ENCODE measurements at regions not wholly inside any gene's neighbourhood (a gene's known extent, or its start where the extent isn't known, plus 50 kb on each side); places are given as distances from the start of the nearest gene placed in this dataset.

DNA sequence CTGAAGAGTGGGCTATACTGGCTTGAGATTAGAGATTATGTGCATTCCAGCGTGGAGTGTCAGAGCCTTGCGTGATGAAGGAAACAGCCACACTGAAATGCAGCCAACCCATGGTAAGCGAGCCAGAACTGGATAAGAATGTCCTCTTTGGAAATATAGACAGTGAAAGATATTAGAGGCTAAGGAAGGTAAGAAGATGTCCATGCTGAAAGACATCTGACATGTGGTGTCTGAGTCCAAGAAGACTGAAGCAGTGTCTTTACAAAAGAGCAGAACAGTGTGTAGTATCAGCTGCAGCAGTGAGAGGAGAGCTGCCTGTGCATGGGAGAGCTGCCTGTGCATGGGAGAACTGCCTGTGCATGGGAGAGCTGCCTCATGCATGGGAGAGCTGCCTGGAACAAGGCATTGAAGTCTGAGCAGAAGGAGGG, 672.2 kb downstream of the DIPK2A start:
- intact Hi-C loops (cut with DNase I): no loop called here
- Histone ChIP-seq H3K9me3 (no peaks in the 10 kb centered on the region), H3K4me1 (replicated peaks) (no peaks in the 10 kb centered on the region), H3K36me3 (no peaks in the 10 kb centered on the region), H3K27me3 (replicated peaks; ENCODE audit: insufficient read depth) (no peaks in the 10 kb centered on the region), H3K4me3 (no peak overlapping the region), H3K27ac (no peak overlapping the region)
- TF ChIP-seq, protein P1, sequence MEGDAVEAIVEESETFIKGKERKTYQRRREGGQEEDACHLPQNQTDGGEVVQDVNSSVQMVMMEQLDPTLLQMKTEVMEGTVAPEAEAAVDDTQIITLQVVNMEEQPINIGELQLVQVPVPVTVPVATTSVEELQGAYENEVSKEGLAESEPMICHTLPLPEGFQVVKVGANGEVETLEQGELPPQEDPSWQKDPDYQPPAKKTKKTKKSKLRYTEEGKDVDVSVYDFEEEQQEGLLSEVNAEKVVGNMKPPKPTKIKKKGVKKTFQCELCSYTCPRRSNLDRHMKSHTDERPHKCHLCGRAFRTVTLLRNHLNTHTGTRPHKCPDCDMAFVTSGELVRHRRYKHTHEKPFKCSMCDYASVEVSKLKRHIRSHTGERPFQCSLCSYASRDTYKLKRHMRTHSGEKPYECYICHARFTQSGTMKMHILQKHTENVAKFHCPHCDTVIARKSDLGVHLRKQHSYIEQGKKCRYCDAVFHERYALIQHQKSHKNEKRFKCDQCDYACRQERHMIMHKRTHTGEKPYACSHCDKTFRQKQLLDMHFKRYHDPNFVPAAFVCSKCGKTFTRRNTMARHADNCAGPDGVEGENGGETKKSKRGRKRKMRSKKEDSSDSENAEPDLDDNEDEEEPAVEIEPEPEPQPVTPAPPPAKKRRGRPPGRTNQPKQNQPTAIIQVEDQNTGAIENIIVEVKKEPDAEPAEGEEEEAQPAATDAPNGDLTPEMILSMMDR (IDR thresholded peaks at IDR 0.05): no peak
- no peak for TF ChIP-seq POLR2A (IDR thresholded peaks at IDR 0.05)
- no peak for TF ChIP-seq POLR2AphosphoS5 (IDR thresholded peaks at IDR 0.05)
- DNase-seq (ENCODE audit: low spot score): no peak
- 35% methylated on average over 3 of the region's 3 CpGs for WGBS

DNA sequence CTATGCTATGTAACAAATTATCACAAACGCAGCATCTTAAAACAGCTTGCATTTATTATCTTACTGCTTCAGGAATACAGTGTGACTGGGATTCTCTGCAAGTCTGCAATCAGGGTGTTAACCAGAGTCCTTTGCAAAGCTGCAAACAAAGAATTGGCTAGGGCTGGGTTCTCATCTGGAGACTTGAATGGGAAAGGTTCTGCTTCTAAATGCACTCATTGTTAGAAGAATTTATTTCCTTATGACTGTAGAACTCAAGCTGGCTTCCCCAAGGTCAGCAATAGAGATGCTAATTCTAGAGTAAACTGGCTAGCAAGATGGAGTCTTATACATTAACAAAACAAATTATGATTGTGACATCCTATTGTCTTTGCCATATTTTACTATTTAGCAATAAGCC, 673.7 kb downstream of the DIPK2A start:
- no peak for DNase-seq (ENCODE audit: low spot score)
- no peaks in the 10 kb centered on the region for H3K9me3 ChIP-seq
- H3K27me3 ChIP-seq (replicated peaks; ENCODE audit: insufficient read depth): no peaks in the 10 kb centered on the region
- H3K36me3 ChIP-seq: no peaks in the 10 kb centered on the region
- no peak overlapping the region for H3K4me3 ChIP-seq
- intact Hi-C loops (cut with DNase I): no loop called here
- TF ChIP-seq, protein P1 (IDR thresholded peaks at IDR 0.05): no peak
- TF ChIP-seq POLR2A (IDR thresholded peaks at IDR 0.05): no peak
- H3K4me1 ChIP-seq (replicated peaks): no peaks in the 10 kb centered on the region
- WGBS: 97% methylated on average over 1 of the region's 1 CpG
- no peak overlapping the region for H3K27ac ChIP-seq

DNA sequence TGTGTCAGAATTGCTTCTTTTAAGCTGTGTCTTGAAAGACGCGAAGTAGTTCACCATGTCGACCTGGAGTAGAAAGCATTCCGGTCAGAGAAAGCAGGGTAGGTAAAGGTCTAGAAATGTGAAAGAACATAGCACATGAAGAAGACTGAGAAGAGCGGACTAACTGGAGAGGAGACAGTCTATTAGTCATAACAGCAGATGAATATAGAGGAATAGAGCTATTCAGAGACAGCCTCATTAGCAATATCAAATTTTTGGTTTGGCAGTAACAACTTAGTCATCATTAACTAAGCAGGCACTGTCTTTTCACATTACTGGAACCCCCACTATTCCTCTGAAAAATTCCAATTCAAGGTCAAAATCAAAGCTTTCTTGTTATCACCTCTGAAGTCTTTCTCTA, 678.8 kb downstream of the DIPK2A start:
- Histone ChIP-seq H3K4me3 (no peak overlapping the region), H3K27me3 (replicated peaks; ENCODE audit: insufficient read depth) (no peaks in the 10 kb centered on the region), H3K36me3 (no peaks in the 10 kb centered on the region), H3K4me1 (replicated peaks) (no peaks in the 10 kb centered on the region), H3K9me3 (no peaks in the 10 kb centered on the region), H3K27ac (no peak overlapping the region)
- TF ChIP-seq POLR2AphosphoS5 (IDR thresholded peaks at IDR 0.05) (no peak), POLR2A (IDR thresholded peaks at IDR 0.05) (no peak)
- TF ChIP-seq, protein P1 (IDR thresholded peaks at IDR 0.05): no peak
- intact Hi-C loops (cut with DNase I): no loop called here
- no peak for DNase-seq (ENCODE audit: low spot score)
- WGBS: 90% methylated on average over 5 of the region's 5 CpGs

DNA sequence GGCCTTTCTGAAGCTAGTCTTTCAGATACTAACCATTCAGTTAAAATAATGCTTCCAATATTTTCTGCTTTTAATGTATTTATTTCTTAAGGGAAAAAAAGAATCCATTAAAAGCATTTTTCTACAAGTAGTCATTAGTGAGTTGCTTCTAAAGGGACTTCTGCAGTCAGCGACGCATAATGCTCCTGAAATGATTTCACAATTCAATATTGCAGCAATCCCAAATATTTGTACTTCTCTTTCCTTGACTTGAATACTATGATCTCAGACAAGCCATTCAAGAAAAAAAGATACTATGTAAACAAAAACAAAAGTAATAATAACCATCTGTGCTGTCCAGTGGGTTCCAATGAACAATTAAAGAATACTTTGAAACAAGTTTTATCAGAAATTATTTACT, 681.0 kb downstream of the DIPK2A start:
- Histone ChIP-seq H3K27ac (no peak overlapping the region), H3K4me1 (replicated peaks) (no peaks in the 10 kb centered on the region), H3K9me3 (no peaks in the 10 kb centered on the region), H3K36me3 (no peaks in the 10 kb centered on the region), H3K27me3 (replicated peaks; ENCODE audit: insufficient read depth) (no peaks in the 10 kb centered on the region), H3K4me3 (no peak overlapping the region)
- 87% methylated on average over 2 of the region's 2 CpGs for WGBS
- no peak for DNase-seq (ENCODE audit: low spot score)
- intact Hi-C loops (cut with DNase I): no loop called here
- TF ChIP-seq, protein P1 (IDR thresholded peaks at IDR 0.05): no peak
- TF ChIP-seq POLR2A (IDR thresholded peaks at IDR 0.05): no peak
- TF ChIP-seq POLR2AphosphoS5 (IDR thresholded peaks at IDR 0.05): no peak

DNA sequence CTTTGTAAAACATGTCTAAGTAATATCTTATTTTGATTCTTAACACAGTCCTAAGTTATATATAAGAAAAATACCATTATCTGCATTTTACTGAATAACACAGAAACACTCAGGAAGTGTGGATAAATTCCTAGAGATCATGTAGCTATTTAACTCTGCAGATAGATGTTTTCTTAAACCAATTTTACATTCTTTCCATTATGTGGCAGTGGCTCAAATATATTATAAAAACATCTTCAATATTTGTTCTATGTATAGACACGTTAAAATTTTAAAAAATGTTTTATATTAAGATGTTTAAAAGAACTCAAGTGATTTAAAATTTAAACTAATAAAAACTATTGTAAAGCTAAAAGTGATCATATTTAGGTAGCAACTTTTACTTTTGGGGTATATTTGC, 683.8 kb downstream of the DIPK2A start:
- DNase-seq (ENCODE audit: low spot score): no peak
- Histone ChIP-seq H3K36me3 (no peaks in the 10 kb centered on the region), H3K9me3 (no peaks in the 10 kb centered on the region), H3K4me1 (replicated peaks) (no peaks in the 10 kb centered on the region), H3K27ac (no peak overlapping the region), H3K27me3 (replicated peaks; ENCODE audit: insufficient read depth) (no peaks in the 10 kb centered on the region), H3K4me3 (no peak overlapping the region)
- WGBS: 61% methylated on average over 1 of the region's 1 CpG
- TF ChIP-seq, protein P1 (IDR thresholded peaks at IDR 0.05): no peak
- no peak for TF ChIP-seq POLR2A (IDR thresholded peaks at IDR 0.05)
- no peak for TF ChIP-seq POLR2AphosphoS5 (IDR thresholded peaks at IDR 0.05)
- intact Hi-C loops (cut with DNase I): no loop called here
